AML-193 (cell line): ENCODE measurements at regions not wholly inside any gene's neighbourhood (a gene's known extent, or its start where the extent isn't known, plus 50 kb on each side); places are given as distances from the start of the nearest gene placed in this dataset.
"Not testable (repeated sequence)": the region's sequence is repeated elsewhere in the genome, so short reads cannot be mapped to it uniquely, and the experiment has no call there.

Experiments
- DNase-seq, 2 experiments: peaks; one replicate each; lab custom pipeline; 2025; lab: John Stamatoyannopoulos, UW

GRCh38 chr11:128157423-128158298, 429.7 kb downstream of the ETS1 start:
- peak; percentile 65 to 72 for DNase-seq

- no peak for DNase-seq
Measured at GRCh38 chr11:128156486-128156885, 430.9 kb downstream of the ETS1 start.

- DNase-seq, result no peak
Measured at GRCh38 chr11:128155590-128155989, 431.8 kb downstream of the ETS1 start.

- no peak for DNase-seq
Measured at GRCh38 chr11:128153697-128154048, 433.7 kb downstream of the ETS1 start.

- no peak for DNase-seq
Measured at GRCh38 chr11:128152796-128153696, 434.3 kb downstream of the ETS1 start.

- DNase-seq, result no peak
Measured at GRCh38 chr11:128151780-128152179, 435.6 kb downstream of the ETS1 start.

- no peak for DNase-seq
Measured at GRCh38 chr11:128151338-128151737, 436.0 kb downstream of the ETS1 start.

GRCh38 chr11:128148208-128148607, 439.1 kb downstream of the ETS1 start:
- no peak for DNase-seq

- DNase-seq, result no peak
Measured at GRCh38 chr11:128146926-128147605, 440.3 kb downstream of the ETS1 start.

GRCh38 chr11:128140293-128140692, 447.1 kb downstream of the ETS1 start:
- not testable (repeated sequence) for DNase-seq

- no peak for DNase-seq
Measured at GRCh38 chr11:128135451-128135850, 451.9 kb downstream of the ETS1 start.

- no peak for DNase-seq
Measured at GRCh38 chr11:128133501-128133900, 453.9 kb downstream of the ETS1 start.

GRCh38 chr11:128130052-128130451, 457.3 kb downstream of the ETS1 start:
- DNase-seq, result no peak

GRCh38 chr11:128125723-128126122, 461.6 kb downstream of the ETS1 start:
- no peak for DNase-seq

GRCh38 chr11:128116885-128117284, 470.5 kb downstream of the ETS1 start:
- no peak for DNase-seq

- no peak for DNase-seq
Measured at GRCh38 chr11:128116447-128116846, 470.9 kb downstream of the ETS1 start.

GRCh38 chr11:128105950-128106349, 481.4 kb downstream of the ETS1 start:
- no peak for DNase-seq

GRCh38 chr11:128105511-128105910, 481.8 kb downstream of the ETS1 start:
- no peak for DNase-seq

- DNase-seq, result no peak
Measured at GRCh38 chr11:128103278-128103873, 484.0 kb downstream of the ETS1 start.

- DNase-seq, result no peak
Measured at GRCh38 chr11:128098781-128099180, 488.6 kb downstream of the ETS1 start.

GRCh38 chr11:128095466-128095981, 491.8 kb downstream of the ETS1 start:
- DNase-seq, result no peak

- no peak for DNase-seq
Measured at GRCh38 chr11:128093689-128094088, 493.7 kb downstream of the ETS1 start.
